ENCODE measurements at regions not wholly inside any gene's neighbourhood (a gene's known extent, or its start where the extent isn't known, plus 50 kb on each side); places are given as distances from the start of the nearest gene placed in this dataset.

DNA sequence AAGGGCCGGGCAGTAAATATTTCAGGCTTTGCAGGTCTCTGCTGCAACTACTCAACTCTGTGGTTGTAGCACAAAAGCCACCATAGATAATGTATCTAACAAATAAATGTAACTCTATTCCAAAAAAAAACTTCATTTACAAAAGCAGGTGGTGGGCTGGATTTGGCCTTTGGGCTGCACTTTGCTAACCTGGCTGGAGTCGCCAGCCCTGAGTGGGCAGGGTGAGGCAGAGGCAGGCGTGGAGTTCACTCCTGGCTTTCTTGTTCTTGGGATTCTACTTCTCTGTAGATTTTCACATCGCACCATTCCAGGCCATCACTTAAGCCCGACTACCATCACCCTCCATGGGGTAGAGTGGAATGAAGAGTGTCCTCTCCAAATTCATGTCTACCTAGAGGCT lies 367.6 kb upstream of the MGMT start:
- Histone ChIP-seq H3K79me2 (ENCODE audit: low read length) (no peaks in the 10 kb centered on the region), H3K4me2 (ENCODE audit: low read length) (no peak overlapping the region), H3F3A (ENCODE audit: low read length, unreplicated experiment) (no peaks in the 10 kb centered on the region), H3K9ac (ENCODE audit: low read length) (no peak overlapping the region), H3K9me3 (ENCODE audit: low read length) (no peaks in the 10 kb centered on the region), H3K27me3 (ENCODE audit: low read length) (no peaks in the 10 kb centered on the region), H3K4me3 (ENCODE audit: low read length) (no peak overlapping the region), H3K4me1 (ENCODE audit: insufficient read depth, low read length) (no peaks in the 10 kb centered on the region), H3K9me2 (replicated peaks; ENCODE audit: low read length) (no peaks in the 10 kb centered on the region), H4K20me1 (ENCODE audit: low read length) (no peaks in the 10 kb centered on the region), H2AFZ (ENCODE audit: low read length) (no peak overlapping the region), H3K36me3 (ENCODE audit: low read depth, low read length) (no peaks in the 10 kb centered on the region), H3K27ac (ENCODE audit: low read length) (no peak overlapping the region)
- CTCF ChIA-PET = no interaction called here
- no TSS peak for BruUV-seq (replicated peaks)
- POLR2A ChIA-PET (ENCODE audit: unreplicated experiment) = no interaction called here
- ATAC-seq (no peak), DNase-seq (no peak)
- intact Hi-C loops (cut with micrococcal nuclease) = no loop called here
- TF ChIP-seq, protein P1, sequence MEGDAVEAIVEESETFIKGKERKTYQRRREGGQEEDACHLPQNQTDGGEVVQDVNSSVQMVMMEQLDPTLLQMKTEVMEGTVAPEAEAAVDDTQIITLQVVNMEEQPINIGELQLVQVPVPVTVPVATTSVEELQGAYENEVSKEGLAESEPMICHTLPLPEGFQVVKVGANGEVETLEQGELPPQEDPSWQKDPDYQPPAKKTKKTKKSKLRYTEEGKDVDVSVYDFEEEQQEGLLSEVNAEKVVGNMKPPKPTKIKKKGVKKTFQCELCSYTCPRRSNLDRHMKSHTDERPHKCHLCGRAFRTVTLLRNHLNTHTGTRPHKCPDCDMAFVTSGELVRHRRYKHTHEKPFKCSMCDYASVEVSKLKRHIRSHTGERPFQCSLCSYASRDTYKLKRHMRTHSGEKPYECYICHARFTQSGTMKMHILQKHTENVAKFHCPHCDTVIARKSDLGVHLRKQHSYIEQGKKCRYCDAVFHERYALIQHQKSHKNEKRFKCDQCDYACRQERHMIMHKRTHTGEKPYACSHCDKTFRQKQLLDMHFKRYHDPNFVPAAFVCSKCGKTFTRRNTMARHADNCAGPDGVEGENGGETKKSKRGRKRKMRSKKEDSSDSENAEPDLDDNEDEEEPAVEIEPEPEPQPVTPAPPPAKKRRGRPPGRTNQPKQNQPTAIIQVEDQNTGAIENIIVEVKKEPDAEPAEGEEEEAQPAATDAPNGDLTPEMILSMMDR (conservative IDR thresholded peaks at IDR 0.05; ENCODE audit: low read depth, low read length) = no peak
- TF ChIP-seq EZH2 (IDR thresholded peaks at IDR 0.05; ENCODE audit: low read length, unreplicated experiment) (no peak), EZH2phosphoT487 (IDR thresholded peaks at IDR 0.05; ENCODE audit: borderline replicate concordance, low read length) (no peak)

DNA sequence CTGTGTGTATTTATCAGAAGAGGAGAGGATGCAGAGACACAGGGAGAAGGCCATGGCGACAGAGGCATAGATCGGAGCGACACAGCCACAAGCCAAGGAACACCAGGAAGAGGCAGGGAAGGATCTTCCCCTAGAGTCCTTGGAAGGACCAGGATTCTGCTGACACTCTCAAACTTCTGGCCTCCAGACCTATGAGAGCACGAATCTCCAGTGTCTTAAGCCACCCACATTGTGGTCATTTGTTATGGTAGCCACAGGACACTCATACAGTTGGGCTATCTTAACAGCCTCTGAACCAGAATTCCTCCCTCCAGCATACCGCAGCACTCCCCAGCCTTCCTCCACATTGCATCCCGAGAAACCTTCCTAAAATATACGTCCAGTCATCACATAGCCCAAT lies 367.0 kb upstream of the MGMT start:
- intact Hi-C loops (cut with micrococcal nuclease) = no loop called here

DNA sequence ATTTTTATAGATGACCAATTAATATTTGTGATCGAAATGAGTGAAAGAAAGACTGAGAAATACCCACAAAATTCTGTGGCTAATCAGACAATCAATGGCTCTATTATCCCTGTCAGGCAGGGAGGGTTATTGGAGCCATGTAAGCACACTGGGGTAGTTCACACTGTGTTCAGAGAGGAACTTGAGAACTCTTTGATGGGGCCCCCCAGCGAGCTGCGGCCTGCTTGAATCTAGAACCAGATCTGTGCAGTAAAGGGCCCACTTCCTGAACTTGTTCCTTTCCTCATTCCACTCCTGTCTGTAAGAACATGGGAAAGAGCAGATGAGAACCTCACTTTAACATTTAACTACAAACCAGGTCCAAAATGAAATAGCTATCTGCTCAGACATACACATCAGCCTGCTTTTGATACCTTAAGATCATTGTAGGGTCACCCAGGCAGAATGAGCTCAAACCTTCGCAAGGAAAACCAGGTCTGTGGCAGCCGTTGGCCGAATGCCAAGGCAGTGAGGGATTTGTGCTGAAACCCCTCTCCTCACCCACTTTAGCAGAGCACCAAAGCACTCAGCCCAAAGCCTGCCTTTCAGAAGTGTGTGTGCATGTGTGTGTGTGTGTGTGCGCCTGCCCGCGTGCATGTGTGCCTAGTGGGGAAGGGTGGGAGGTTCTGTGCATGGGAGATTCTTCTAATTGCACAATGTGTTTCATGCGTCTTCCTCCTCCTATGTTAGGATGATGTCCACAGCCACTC lies 365.6 kb upstream of the MGMT start:
- TF ChIP-seq EZH2phosphoT487 (IDR thresholded peaks at IDR 0.05; ENCODE audit: borderline replicate concordance, low read length) = no peak
- TF ChIP-seq, protein P1 (conservative IDR thresholded peaks at IDR 0.05; ENCODE audit: low read depth, low read length) = no peak
- no peak for TF ChIP-seq EZH2 (IDR thresholded peaks at IDR 0.05; ENCODE audit: low read length, unreplicated experiment)
- ATAC-seq = no peak
- Histone ChIP-seq H3K4me3 (ENCODE audit: low read length) (no peak overlapping the region), H3K9ac (ENCODE audit: low read length) (no peak overlapping the region), H3K27ac (ENCODE audit: low read length) (no peak overlapping the region), H3K36me3 (ENCODE audit: low read depth, low read length) (no peaks in the 10 kb centered on the region), H3K9me3 (ENCODE audit: low read length) (no peaks in the 10 kb centered on the region), H4K20me1 (ENCODE audit: low read length) (no peaks in the 10 kb centered on the region), H3K9me2 (replicated peaks; ENCODE audit: low read length) (no peaks in the 10 kb centered on the region), H3K79me2 (ENCODE audit: low read length) (no peaks in the 10 kb centered on the region), H3K4me2 (ENCODE audit: low read length) (no peak overlapping the region), H3F3A (ENCODE audit: low read length, unreplicated experiment) (no peaks in the 10 kb centered on the region), H3K4me1 (ENCODE audit: insufficient read depth, low read length) (no peaks in the 10 kb centered on the region), H2AFZ (ENCODE audit: low read length) (no peak overlapping the region), H3K27me3 (ENCODE audit: low read length) (no peaks in the 10 kb centered on the region)
- DNase-seq = no peak
- intact Hi-C loops (cut with micrococcal nuclease) = no loop called here
- BruUV-seq (replicated peaks) = no TSS peak
- POLR2A ChIA-PET (ENCODE audit: unreplicated experiment) = no interaction called here
- CTCF ChIA-PET = no interaction called here

More for the DNA sequence above, 367.0 kb upstream of the MGMT start:
- Histone ChIP-seq H3K4me2 (ENCODE audit: low read length) (no peak overlapping the region), H4K20me1 (ENCODE audit: low read length) (no peaks in the 10 kb centered on the region), H3K36me3 (ENCODE audit: low read depth, low read length) (no peaks in the 10 kb centered on the region), H3F3A (ENCODE audit: low read length, unreplicated experiment) (no peaks in the 10 kb centered on the region), H3K79me2 (ENCODE audit: low read length) (no peaks in the 10 kb centered on the region), H3K27me3 (ENCODE audit: low read length) (no peaks in the 10 kb centered on the region), H3K27ac (ENCODE audit: low read length) (no peak overlapping the region), H3K9me2 (replicated peaks; ENCODE audit: low read length) (no peaks in the 10 kb centered on the region), H3K4me1 (ENCODE audit: insufficient read depth, low read length) (no peaks in the 10 kb centered on the region), H3K9ac (ENCODE audit: low read length) (no peak overlapping the region), H2AFZ (ENCODE audit: low read length) (no peak overlapping the region), H3K4me3 (ENCODE audit: low read length) (no peak overlapping the region), H3K9me3 (ENCODE audit: low read length) (no peaks in the 10 kb centered on the region)
- POLR2A ChIA-PET (ENCODE audit: unreplicated experiment) = no interaction called here
- TF ChIP-seq EZH2 (IDR thresholded peaks at IDR 0.05; ENCODE audit: low read length, unreplicated experiment) = no peak
- TF ChIP-seq EZH2phosphoT487 (IDR thresholded peaks at IDR 0.05; ENCODE audit: borderline replicate concordance, low read length) = no peak
- TF ChIP-seq, protein P1 (conservative IDR thresholded peaks at IDR 0.05; ENCODE audit: low read depth, low read length) = no peak
- no TSS peak for BruUV-seq (replicated peaks)
- CTCF ChIA-PET = no interaction called here
- DNase-seq (no peak), ATAC-seq (no peak)

All from PC-3 (cell line).